ENCODE measurements at regions not wholly inside any gene's neighbourhood (a gene's known extent, or its start where the extent isn't known, plus 50 kb on each side); places are given as distances from the start of the nearest gene placed in this dataset.

GRCh38 chr1:168370586-168370985 is 89.9 kb downstream of the TBX19 start:
- no peak overlapping the region for H3K27ac ChIP-seq
- no peaks in the 10 kb centered on the region for H3K27me3 ChIP-seq (ENCODE audit: insufficient read depth, low read depth)
- no peak overlapping the region for H3K9ac ChIP-seq
- TF ChIP-seq CTCF (conservative IDR thresholded peaks at IDR 0.05; ENCODE audit: low read depth, low read length) = no peak
- no peaks in the 10 kb centered on the region for H3K79me2 ChIP-seq (ENCODE audit: insufficient read depth, low read depth)
- H4K20me1 ChIP-seq (ENCODE audit: insufficient read depth) = no peaks in the 10 kb centered on the region
- no peak overlapping the region for H3K4me2 ChIP-seq
- H3K4me3 ChIP-seq (IDR thresholded peaks at IDR 0.05; ENCODE audit: insufficient read depth, low read depth, low read length) = no peak overlapping the region
- no peaks in the 10 kb centered on the region for H3K36me3 ChIP-seq (ENCODE audit: insufficient read depth)
- peaks cover 5% of the 10 kb centered on the region for H3K4me1 ChIP-seq (ENCODE audit: low read depth, poor library complexity, severe bottlenecking)
- no peak overlapping the region for H2AFZ ChIP-seq (ENCODE audit: low read depth)

DNA sequence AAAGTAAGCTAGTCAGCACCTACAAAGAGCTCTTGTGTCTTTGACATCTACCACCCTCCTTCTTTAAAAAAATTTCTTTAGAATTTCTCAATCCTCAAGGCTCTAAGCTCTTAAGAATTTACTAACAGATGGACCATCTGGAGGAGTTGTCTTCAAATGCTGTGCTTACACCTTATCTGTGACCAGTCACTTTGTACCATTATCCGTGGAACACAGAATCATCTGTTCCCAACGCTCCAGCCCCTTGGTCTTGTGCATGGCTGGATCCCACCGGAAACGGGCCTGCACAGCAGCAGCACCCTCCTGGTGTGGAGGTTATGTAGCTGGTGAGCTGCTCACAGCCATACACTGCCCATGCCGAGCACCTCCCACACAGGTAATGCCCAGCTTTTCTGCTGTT is 89.0 kb downstream of the TBX19 start:
- Histone ChIP-seq H3K4me3 (IDR thresholded peaks at IDR 0.05; ENCODE audit: insufficient read depth, low read depth, low read length) (no peak overlapping the region), H2AFZ (ENCODE audit: low read depth) (no peak overlapping the region), H3K36me3 (ENCODE audit: insufficient read depth) (no peaks in the 10 kb centered on the region), H3K79me2 (ENCODE audit: insufficient read depth, low read depth) (no peaks in the 10 kb centered on the region), H3K4me2 (no peak overlapping the region), H3K27me3 (ENCODE audit: insufficient read depth, low read depth) (no peaks in the 10 kb centered on the region), H3K9ac (no peak overlapping the region), H4K20me1 (ENCODE audit: insufficient read depth) (no peaks in the 10 kb centered on the region), H3K27ac (no peak overlapping the region), H3K4me1 (ENCODE audit: low read depth, poor library complexity, severe bottlenecking) (peaks cover 7% of the 10 kb centered on the region)
- TF ChIP-seq CTCF (conservative IDR thresholded peaks at IDR 0.05; ENCODE audit: low read depth, low read length) = no peak

DNA sequence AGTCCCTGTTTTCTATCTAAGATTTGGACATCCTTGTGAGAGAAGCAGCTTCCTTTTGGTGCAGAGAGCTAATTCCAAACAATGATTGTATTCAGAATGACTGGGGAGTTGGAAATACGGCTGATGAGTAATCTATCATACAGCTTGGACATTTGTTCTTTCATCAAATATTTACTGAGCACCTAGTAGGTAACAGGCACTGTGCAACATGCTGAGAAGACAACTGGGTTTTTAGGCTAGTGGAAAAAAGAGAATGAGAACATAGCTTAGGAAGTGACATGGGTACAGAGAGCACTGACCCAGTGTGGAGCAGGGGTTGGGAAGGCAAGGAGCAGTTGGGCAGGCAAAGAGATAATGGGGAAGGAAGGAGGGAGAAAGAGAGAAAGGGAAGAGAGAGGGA is 87.5 kb downstream of the TBX19 start:
- Histone ChIP-seq H4K20me1 (ENCODE audit: insufficient read depth) (no peaks in the 10 kb centered on the region), H3K27me3 (ENCODE audit: insufficient read depth, low read depth) (no peaks in the 10 kb centered on the region), H3K4me2 (no peak overlapping the region), H3K79me2 (ENCODE audit: insufficient read depth, low read depth) (no peaks in the 10 kb centered on the region), H3K4me3 (IDR thresholded peaks at IDR 0.05; ENCODE audit: insufficient read depth, low read depth, low read length) (no peak overlapping the region), H3K9ac (no peak overlapping the region), H2AFZ (ENCODE audit: low read depth) (no peak overlapping the region), H3K4me1 (ENCODE audit: low read depth, poor library complexity, severe bottlenecking) (peaks cover 11% of the 10 kb centered on the region), H3K27ac (no peak overlapping the region), H3K36me3 (ENCODE audit: insufficient read depth) (no peaks in the 10 kb centered on the region)
- TF ChIP-seq CTCF (conservative IDR thresholded peaks at IDR 0.05; ENCODE audit: low read depth, low read length) = no peak

GRCh38 chr1:168365719-168366479 is 85.2 kb downstream of the TBX19 start:
- Histone ChIP-seq H4K20me1 (ENCODE audit: insufficient read depth) (no peaks in the 10 kb centered on the region), H3K4me2 (no peak overlapping the region), H3K27ac (no peak overlapping the region), H3K4me3 (IDR thresholded peaks at IDR 0.05; ENCODE audit: insufficient read depth, low read depth, low read length) (no peak overlapping the region), H3K79me2 (ENCODE audit: insufficient read depth, low read depth) (no peaks in the 10 kb centered on the region), H3K4me1 (ENCODE audit: low read depth, poor library complexity, severe bottlenecking) (peaks cover 19% of the 10 kb centered on the region), H3K27me3 (ENCODE audit: insufficient read depth, low read depth) (no peaks in the 10 kb centered on the region), H3K9ac (no peak overlapping the region), H3K36me3 (ENCODE audit: insufficient read depth) (no peaks in the 10 kb centered on the region), H2AFZ (ENCODE audit: low read depth) (no peak overlapping the region)
- no peak for TF ChIP-seq CTCF (conservative IDR thresholded peaks at IDR 0.05; ENCODE audit: low read depth, low read length)
